ENCODE measurements at regions not wholly inside any gene's neighbourhood (a gene's known extent, or its start where the extent isn't known, plus 50 kb on each side); places are given as distances from the start of the nearest gene placed in this dataset.

- peak; percentile 6 for DNase-seq (ENCODE audit: low read depth)
- TF ChIP-seq CTCF (conservative IDR thresholded peaks at IDR 0.05; ENCODE audit: control insufficient read depth, insufficient read depth, low read depth, low read length), result no peak
- no peak overlapping the region for H3K4me3 ChIP-seq (ENCODE audit: control insufficient read depth, low read depth, low read length)
These were observed 59.1 kb upstream of the MAML3 start for GRCh38 chr4:140213116-140213515.

GRCh38 chr4:140212646-140213045 is 58.7 kb upstream of the MAML3 start:
- no peak for DNase-seq (ENCODE audit: low read depth)
- no peak for TF ChIP-seq CTCF (conservative IDR thresholded peaks at IDR 0.05; ENCODE audit: control insufficient read depth, insufficient read depth, low read depth, low read length)
- H3K4me3 ChIP-seq (ENCODE audit: control insufficient read depth, low read depth, low read length), result no peak overlapping the region

GRCh38 chr4:140212194-140212593 is 58.2 kb upstream of the MAML3 start:
- no peak overlapping the region for H3K4me3 ChIP-seq (ENCODE audit: control insufficient read depth, low read depth, low read length)
- DNase-seq (ENCODE audit: low read depth), result no peak
- TF ChIP-seq CTCF (conservative IDR thresholded peaks at IDR 0.05; ENCODE audit: control insufficient read depth, insufficient read depth, low read depth, low read length), result no peak

GRCh38 chr4:140211693-140212092 is 57.7 kb upstream of the MAML3 start:
- no peak for TF ChIP-seq CTCF (conservative IDR thresholded peaks at IDR 0.05; ENCODE audit: control insufficient read depth, insufficient read depth, low read depth, low read length)
- DNase-seq (ENCODE audit: low read depth), result no peak

GRCh38 chr4:140211161-140211560 is 57.2 kb upstream of the MAML3 start:
- no peak overlapping the region for H3K4me3 ChIP-seq (ENCODE audit: control insufficient read depth, low read depth, low read length)
- DNase-seq (ENCODE audit: low read depth), result no peak
- no peak for TF ChIP-seq CTCF (conservative IDR thresholded peaks at IDR 0.05; ENCODE audit: control insufficient read depth, insufficient read depth, low read depth, low read length)

More at GRCh38 chr4:140211693-140212092, 57.7 kb upstream of the MAML3 start:
- no peak overlapping the region for H3K4me3 ChIP-seq (ENCODE audit: control insufficient read depth, low read depth, low read length)

GRCh38 chr4:140208921-140209320 is 54.9 kb upstream of the MAML3 start:
- H3K4me3 ChIP-seq (ENCODE audit: control insufficient read depth, low read depth, low read length), result no peak overlapping the region
- no peak for DNase-seq (ENCODE audit: low read depth)
- TF ChIP-seq CTCF (conservative IDR thresholded peaks at IDR 0.05; ENCODE audit: control insufficient read depth, insufficient read depth, low read depth, low read length), result no peak
